ENCODE measurements at regions not wholly inside any gene's neighbourhood (a gene's known extent, or its start where the extent isn't known, plus 50 kb on each side); places are given as distances from the start of the nearest gene placed in this dataset.
"Not testable (repeated sequence)": the region's sequence is repeated elsewhere in the genome, so short reads cannot be mapped to it uniquely, and the experiment has no call there.

DNA sequence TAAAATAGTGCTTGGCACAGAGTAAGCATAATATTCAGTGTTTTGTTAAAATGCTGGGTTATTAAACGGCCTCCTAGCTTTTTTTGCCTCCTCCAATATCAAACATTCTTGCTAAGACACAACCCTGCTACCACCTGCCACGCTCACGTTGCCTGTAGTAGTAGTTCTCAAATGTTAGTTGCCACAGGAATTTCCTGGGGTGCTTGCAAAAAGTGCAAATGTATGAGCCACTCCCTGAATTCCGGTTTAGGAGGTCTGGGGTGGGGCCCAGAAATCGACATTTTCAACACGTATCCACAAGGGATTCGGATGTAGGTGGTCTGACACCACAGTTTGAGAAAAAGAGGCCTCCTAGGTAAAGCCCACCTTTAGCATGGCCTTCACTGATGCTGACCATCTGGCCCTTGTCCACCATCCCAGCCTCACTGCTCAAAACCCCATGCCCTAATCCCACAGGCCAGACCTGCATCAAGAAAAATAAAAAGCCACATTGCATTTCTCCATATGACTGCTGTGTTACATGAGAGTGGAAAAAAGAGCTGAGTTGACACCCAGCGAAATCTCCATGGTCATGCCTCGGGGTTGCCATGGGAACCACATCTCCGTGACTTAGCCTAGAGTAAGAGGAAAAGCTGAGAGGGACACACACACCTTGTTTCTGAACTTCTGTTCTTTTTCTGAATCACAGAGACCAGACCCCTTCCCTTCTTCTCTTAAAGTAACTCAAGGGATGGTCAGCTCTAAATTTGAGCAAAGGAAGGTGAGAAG, 116.4 kb upstream of the HES1 start:
- DNase-seq (ENCODE audit: low read depth): no peak

GRCh38 chr3:194022052-194022451, 113.9 kb upstream of the HES1 start:
- DNase-seq (ENCODE audit: low read depth): no peak

GRCh38 chr3:194022816-194023215, 113.1 kb upstream of the HES1 start:
- no peak for DNase-seq (ENCODE audit: low read depth)

GRCh38 chr3:194023501-194024280, 112.3 kb upstream of the HES1 start:
- DNase-seq (ENCODE audit: low read depth): no peak

GRCh38 chr3:194025119-194025518, 110.8 kb upstream of the HES1 start:
- DNase-seq (ENCODE audit: low read depth): no peak

DNA sequence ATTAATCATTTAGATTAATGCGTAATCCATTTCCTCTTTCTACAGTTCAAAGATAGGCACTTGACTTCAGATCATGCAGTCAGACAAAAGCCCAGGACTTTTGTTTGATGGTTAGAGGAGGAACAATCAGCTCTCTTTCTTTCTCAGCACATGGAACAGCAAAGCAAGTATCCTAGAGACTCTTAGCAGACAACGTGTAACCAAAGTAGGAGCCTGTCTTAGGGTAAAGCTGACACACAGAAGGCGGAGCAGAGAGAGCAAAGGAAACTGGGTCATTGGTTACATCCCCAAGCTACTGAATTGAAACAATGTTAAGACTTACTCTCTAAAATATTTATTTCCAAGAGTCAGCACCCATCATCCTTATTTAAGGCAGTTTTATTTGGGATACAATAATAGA, 110.0 kb upstream of the HES1 start:
- DNase-seq (ENCODE audit: low read depth): no peak

DNA sequence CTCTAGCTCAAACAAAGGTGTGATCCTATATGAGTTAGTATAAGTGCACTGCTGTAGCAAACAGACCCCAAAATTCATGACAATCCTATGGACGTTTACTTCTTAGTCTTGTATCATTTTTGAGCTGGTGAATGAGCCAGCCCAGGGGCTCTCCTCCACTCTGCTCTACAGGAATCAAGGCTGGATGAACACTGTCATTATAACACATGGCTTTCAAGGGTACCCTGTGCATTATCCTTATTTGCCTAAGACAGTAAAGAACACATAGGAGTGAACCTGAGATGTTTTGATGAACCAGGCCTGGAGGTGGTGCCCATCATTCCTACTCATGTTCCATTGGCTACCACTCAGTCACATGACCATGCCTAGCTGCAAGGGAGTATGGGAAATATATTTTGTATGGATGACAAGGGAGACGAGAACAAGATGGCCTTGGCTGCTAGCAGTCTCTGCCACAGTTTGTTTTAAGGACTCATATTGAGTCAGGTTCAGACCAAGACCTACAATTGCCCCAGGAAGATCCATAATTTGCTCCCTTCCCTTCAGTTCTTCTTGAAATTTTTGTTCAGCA, 107.4 kb upstream of the HES1 start:
- no peak for DNase-seq (ENCODE audit: low read depth)

- DNase-seq (ENCODE audit: low read depth): no peak
Observed at GRCh38 chr3:194029846-194030245, 106.1 kb upstream of the HES1 start.

- no peak for DNase-seq (ENCODE audit: low read depth)
Observed at GRCh38 chr3:194030372-194030771, 105.6 kb upstream of the HES1 start.

DNA sequence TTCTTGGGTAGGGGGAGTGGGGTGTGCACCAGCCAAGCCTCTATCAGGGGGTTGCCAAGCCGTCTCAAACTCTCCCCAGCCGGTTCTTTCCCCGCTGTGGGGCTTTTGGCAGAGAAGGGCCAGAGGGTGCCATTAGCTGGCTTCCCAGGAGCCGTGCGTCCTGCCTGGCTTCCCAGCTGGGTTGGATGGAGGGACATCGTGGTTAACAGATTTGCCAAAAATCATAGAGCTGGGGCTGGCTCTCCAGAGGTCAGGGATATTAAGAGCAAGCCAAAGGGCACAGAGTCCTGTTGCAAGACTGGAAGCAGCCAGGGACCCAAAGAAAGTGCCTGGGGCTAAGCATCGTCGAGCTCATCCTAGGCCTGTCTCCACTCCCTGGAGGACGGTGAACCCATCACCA, 104.6 kb upstream of the HES1 start:
- no peak for DNase-seq (ENCODE audit: low read depth)

DNA sequence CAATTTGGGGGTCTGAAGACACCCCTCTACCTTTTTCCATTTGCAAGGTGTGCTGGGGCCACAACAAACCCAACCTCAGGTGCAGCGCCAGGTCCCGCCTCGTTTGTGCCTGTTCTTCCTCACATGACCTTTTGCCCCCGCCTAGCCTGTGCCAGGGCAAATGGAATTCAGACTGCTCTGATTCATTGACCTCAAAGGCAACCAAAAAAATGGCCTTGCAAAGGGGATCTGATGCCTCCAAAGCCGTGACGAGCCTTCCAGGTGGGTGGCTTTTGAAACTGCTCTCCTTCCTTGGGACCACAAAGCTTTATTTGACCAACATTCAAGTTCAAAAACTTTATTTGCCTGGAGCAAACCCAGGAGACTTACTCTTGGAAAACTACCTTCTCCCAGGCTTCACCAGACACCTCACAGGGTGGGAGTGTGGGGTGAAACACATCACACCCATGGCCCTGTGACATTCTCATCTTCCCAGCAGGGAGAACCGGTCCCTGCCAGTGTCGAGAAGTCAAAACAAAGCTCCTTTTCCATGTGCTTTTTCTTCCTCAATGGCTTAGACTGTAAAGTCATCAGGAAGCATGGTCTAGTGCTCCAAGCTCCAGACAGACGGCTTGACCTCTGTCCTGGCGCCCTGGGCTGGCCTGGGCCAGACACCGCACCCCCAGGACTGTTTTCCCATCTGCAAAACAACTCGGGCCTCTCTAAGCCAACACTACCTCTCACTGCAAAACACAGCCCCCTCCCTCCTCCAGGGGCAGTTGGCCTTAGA, 103.9 kb upstream of the HES1 start:
- no peak for DNase-seq (ENCODE audit: low read depth)

- DNase-seq (ENCODE audit: low read depth): no peak
Observed at GRCh38 chr3:194032828-194033435, 103.0 kb upstream of the HES1 start.

DNA sequence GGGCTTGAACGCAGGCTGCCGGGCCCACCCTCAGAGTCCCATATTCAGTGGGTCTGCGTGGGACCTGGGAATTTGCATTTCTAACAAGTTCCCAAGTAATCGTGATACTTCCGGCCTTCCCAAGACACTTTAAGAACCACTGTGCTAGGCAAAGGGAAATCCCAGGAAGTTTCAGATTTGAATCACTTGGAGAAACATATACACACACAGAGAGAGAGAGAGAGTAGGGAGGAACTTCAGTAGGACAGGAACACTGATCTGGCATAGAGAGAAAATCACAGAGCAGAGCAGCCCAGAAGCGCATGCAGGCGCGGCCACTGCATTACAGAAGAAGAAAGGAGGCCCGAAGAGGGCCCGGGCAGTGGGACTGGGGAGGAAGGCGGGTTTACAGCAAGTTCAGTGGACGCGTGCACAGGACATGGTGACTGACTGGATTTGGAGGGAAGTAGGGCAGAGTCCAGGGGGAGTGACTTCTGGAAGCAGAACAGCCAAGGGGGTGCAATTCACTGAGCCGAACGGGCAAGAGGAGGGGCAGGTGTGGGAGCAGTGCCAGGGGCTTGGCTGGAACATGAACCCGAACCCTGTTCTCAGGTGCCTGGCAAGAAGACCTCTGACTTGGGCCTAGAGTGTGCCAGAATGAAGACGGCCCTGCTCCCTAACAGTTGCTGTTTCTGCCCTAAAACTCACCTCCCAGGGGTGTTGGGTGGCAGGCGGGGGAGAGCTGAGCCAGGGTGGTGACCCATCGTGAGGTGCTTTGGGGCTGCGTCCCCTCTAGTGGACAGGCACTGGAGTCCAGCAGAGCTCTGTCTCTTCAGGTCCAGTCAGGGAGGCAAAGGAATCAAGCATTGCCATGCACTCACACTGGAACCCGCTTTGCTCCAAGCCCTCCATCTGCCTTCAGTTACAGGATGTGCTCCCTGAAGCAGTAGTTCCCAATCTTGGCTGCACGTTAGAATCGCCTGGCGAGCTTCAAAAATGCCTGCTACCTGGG, 101.3 kb upstream of the HES1 start:
- no peak for DNase-seq (ENCODE audit: low read depth)

- DNase-seq (ENCODE audit: low read depth): no peak
Observed at GRCh38 chr3:194035406-194036138, 100.4 kb upstream of the HES1 start.

GRCh38 chr3:194036842-194037241, 99.1 kb upstream of the HES1 start:
- no peak for DNase-seq (ENCODE audit: low read depth)

DNA sequence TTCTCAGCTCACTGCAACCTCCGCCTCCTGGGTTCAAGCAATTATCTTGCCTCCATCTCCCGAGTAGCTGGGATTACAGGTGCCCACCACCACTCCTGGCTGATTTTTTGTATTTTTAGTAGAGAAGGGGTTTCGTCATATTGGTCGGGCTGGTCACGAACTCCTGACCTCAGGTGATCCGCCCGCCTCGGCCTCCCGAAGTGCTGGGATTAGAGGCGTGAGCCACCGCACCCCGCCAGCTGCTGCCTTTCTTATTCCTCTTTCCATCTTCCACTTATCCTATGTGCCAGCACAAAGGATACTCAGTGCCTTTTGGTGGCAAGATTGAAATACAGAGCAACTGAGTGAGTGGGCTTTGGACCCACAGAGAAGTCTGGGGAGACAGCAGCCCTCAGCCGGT, 97.6 kb upstream of the HES1 start:
- DNase-seq (ENCODE audit: low read depth): not testable (repeated sequence)

GRCh38 chr3:194038960-194039359, 97.0 kb upstream of the HES1 start:
- no peak for DNase-seq (ENCODE audit: low read depth)

DNA sequence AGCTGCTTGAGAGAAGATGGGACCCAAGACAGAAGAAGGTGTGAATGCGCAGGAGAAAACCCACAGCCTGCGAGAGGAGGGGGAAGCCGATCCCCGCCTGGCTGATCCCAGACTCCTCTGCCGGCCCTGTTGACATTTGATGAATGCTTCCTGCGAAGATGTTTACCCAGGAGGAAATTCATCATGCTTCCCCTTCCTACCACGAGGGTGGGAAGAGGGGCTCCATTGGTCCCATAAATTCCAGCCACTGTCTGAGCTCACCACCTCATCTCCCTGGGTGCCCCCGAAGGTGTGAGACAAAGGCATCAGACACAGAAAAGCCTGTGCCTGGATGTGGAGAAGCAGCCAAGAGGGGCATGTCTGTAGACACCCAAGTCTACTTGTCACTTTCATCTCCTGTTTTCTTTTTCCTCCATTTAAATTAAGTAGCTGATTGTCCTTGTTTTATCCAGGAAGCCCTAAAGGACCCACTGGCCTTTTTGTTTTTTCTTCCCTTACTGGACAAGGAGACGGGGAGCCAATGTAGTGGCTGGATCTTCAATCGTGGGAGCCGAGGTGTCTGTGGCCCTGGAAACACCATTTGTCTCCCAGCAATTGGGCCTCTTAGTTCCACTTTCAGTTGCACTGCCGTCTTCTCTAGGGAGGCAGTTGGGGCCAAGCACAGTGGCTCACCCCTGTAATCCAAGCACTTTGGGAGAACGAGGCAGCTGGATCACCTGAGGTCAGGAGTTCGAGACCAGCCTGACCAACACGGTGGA, 95.3 kb upstream of the HES1 start:
- DNase-seq (ENCODE audit: low read depth): no peak

DNA sequence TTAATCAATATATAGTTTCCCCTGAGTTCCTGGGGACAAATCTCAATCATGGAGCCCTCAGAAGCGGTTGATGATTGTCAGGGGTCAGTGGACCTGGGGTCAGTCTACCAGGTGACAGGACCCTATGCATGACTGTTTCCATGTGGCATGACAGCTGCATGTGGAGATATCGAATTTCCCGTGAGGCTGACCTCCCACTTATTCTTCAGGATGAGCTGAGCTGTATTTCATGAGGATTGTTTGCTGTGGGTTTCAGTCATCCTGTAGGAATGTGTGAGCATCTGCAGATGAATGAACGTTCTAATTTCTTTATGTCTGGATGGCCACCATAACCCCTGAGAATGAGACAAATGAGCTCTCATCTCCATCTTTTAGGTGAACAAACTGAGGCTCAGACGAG, 93.0 kb upstream of the HES1 start:
- DNase-seq (ENCODE audit: low read depth): no peak

Measured in stimulated activated CD8-positive, alpha-beta memory T cell treated with anti-CD3 and anti-CD28 coated beads, Interleukin-15, amount 100 ng/mL, for 24 hours (primary cell).